DND-41 (cell line): ENCODE measurements at regions not wholly inside any gene's neighbourhood (a gene's known extent, or its start where the extent isn't known, plus 50 kb on each side); places are given as distances from the start of the nearest gene placed in this dataset.
"Not testable (repeated sequence)": the region's sequence is repeated elsewhere in the genome, so short reads cannot be mapped to it uniquely, and the experiment has no call there.

Source experiments
- EZH2 ChIP-seq: IDR thresholded peaks from 3 replicates; pipeline ENCODE4 v1.6.1; 2012; ENCODE audit warnings: borderline replicate concordance, low read depth, mild to moderate bottlenecking, moderate library complexity, low read length, inconsistent platforms; ENCODE audit not compliant: severe bottlenecking
- TF ChIP-seq, protein P1 (sequence below): IDR thresholded peaks from 2 replicates; pipeline ENCODE4 v1.5.1; 2012; ENCODE audit warnings: borderline replicate concordance, low read length, moderate library complexity, mild to moderate bottlenecking; ENCODE audit not compliant: poor library complexity, severe bottlenecking; ENCODE audit errors: extremely low read depth

DNA sequence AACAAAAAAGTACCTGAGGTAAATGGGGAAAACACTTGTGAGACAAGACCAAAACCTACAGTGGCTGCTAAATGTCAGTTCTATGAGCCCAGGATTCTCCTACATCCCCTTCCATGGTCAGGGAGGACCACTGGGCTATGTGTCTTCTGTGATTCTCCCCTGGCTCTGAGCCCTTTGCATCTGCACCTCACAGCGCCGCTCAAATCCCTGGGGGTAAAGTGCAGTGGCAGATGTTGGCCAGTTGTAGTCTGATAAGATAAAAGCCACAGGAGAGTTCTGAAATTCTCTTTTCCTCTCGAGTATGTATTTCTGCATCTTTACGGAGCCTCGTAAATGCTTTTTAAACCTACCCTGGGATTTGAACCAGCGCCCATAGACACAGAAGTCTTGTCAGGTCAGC is 247.1 kb downstream of the ZNF479 start:
- TF ChIP-seq, protein P1, sequence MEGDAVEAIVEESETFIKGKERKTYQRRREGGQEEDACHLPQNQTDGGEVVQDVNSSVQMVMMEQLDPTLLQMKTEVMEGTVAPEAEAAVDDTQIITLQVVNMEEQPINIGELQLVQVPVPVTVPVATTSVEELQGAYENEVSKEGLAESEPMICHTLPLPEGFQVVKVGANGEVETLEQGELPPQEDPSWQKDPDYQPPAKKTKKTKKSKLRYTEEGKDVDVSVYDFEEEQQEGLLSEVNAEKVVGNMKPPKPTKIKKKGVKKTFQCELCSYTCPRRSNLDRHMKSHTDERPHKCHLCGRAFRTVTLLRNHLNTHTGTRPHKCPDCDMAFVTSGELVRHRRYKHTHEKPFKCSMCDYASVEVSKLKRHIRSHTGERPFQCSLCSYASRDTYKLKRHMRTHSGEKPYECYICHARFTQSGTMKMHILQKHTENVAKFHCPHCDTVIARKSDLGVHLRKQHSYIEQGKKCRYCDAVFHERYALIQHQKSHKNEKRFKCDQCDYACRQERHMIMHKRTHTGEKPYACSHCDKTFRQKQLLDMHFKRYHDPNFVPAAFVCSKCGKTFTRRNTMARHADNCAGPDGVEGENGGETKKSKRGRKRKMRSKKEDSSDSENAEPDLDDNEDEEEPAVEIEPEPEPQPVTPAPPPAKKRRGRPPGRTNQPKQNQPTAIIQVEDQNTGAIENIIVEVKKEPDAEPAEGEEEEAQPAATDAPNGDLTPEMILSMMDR = not testable (repeated sequence)
- not testable (repeated sequence) for TF ChIP-seq EZH2
